ENCODE measurements at regions not wholly inside any gene's neighbourhood (a gene's known extent, or its start where the extent isn't known, plus 50 kb on each side); places are given as distances from the start of the nearest gene placed in this dataset.

GRCh38 chr3:135310317-135310716 is 515.3 kb downstream of the EPHB1 start:
- Mint-ChIP-seq H3K36me3 (no peaks in the 10 kb centered on the region), H3K4me1 (no peaks in the 10 kb centered on the region), H3K27ac (no peak overlapping the region), H3K4me3 (no peak overlapping the region), H3K27me3 (peaks cover 0 to 3% of the 10 kb centered on the region in 2 donors), H3K9me3 (peaks cover 0 to 2% of the 10 kb centered on the region in 2 donors)
- ATAC-seq (replicated peaks) (no peak), DNase-seq (no peak)

GRCh38 chr3:135311699-135312098 is 516.6 kb downstream of the EPHB1 start:
- H3K36me3 Mint-ChIP-seq, result no peaks in the 10 kb centered on the region
- no peak overlapping the region for H3K4me3 Mint-ChIP-seq
- no peak overlapping the region for H3K27ac Mint-ChIP-seq
- ATAC-seq (replicated peaks) (no peak), DNase-seq (no peak)
- H3K9me3 Mint-ChIP-seq, result peaks cover 0 to 2% of the 10 kb centered on the region in 2 donors
- no peaks in the 10 kb centered on the region for H3K4me1 Mint-ChIP-seq
- peaks cover 0 to 3% of the 10 kb centered on the region in 2 donors for H3K27me3 Mint-ChIP-seq

- Mint-ChIP-seq H3K4me1 (no peaks in the 10 kb centered on the region), H3K4me3 (no peak overlapping the region), H3K36me3 (no peaks in the 10 kb centered on the region), H3K27ac (no peak overlapping the region), H3K27me3 (peaks cover 0 to 3% of the 10 kb centered on the region in 2 donors), H3K9me3 (peaks cover 0 to 2% of the 10 kb centered on the region in 2 donors)
- ATAC-seq (replicated peaks) (no peak), DNase-seq (no peak)
Measured at GRCh38 chr3:135314237-135314636, 519.2 kb downstream of the EPHB1 start.

GRCh38 chr3:135324301-135324700 is 529.2 kb downstream of the EPHB1 start:
- Mint-ChIP-seq H3K27ac (no peak overlapping the region), H3K4me3 (no peak overlapping the region), H3K27me3 (no peaks in the 10 kb centered on the region), H3K9me3 (no peaks in the 10 kb centered on the region), H3K4me1 (no peaks in the 10 kb centered on the region), H3K36me3 (no peaks in the 10 kb centered on the region)
- ATAC-seq (replicated peaks) (no peak), DNase-seq (no peak)

GRCh38 chr3:135325096-135325495 is 530.0 kb downstream of the EPHB1 start:
- ATAC-seq (replicated peaks) (no peak), DNase-seq (no peak)
- H3K36me3 Mint-ChIP-seq, result no peaks in the 10 kb centered on the region
- H3K9me3 Mint-ChIP-seq, result no peaks in the 10 kb centered on the region
- H3K27ac Mint-ChIP-seq, result no peak overlapping the region
- no peak overlapping the region for H3K4me3 Mint-ChIP-seq
- no peaks in the 10 kb centered on the region for H3K27me3 Mint-ChIP-seq
- H3K4me1 Mint-ChIP-seq, result no peaks in the 10 kb centered on the region

- no peaks in the 10 kb centered on the region for H3K36me3 Mint-ChIP-seq
- no peaks in the 10 kb centered on the region for H3K27me3 Mint-ChIP-seq
- H3K27ac Mint-ChIP-seq, result no peak overlapping the region
- no peaks in the 10 kb centered on the region for H3K4me1 Mint-ChIP-seq
- H3K9me3 Mint-ChIP-seq, result no peaks in the 10 kb centered on the region
- ATAC-seq (replicated peaks) (no peak), DNase-seq (no peak)
- no peak overlapping the region for H3K4me3 Mint-ChIP-seq
Measured at GRCh38 chr3:135325726-135326235, 530.7 kb downstream of the EPHB1 start.

- H3K27ac Mint-ChIP-seq, result no peak overlapping the region
- no peaks in the 10 kb centered on the region for H3K4me1 Mint-ChIP-seq
- H3K36me3 Mint-ChIP-seq, result no peaks in the 10 kb centered on the region
- H3K9me3 Mint-ChIP-seq, result no peaks in the 10 kb centered on the region
- DNase-seq (no peak), ATAC-seq (replicated peaks) (no peak)
- no peak overlapping the region for H3K4me3 Mint-ChIP-seq
- no peaks in the 10 kb centered on the region for H3K27me3 Mint-ChIP-seq
Measured at GRCh38 chr3:135326851-135327250, 531.8 kb downstream of the EPHB1 start.

GRCh38 chr3:135328036-135328435 is 533.0 kb downstream of the EPHB1 start:
- Mint-ChIP-seq H3K36me3 (no peaks in the 10 kb centered on the region), H3K27me3 (no peaks in the 10 kb centered on the region), H3K4me1 (no peaks in the 10 kb centered on the region), H3K4me3 (no peak overlapping the region), H3K27ac (no peak overlapping the region), H3K9me3 (peaks cover 2 to 5% of the 10 kb centered on the region in 2 donors)
- no peak for ATAC-seq (replicated peaks)
- no peak for DNase-seq

- Mint-ChIP-seq H3K36me3 (no peaks in the 10 kb centered on the region), H3K9me3 (peaks cover 2 to 5% of the 10 kb centered on the region in 2 donors), H3K4me3 (no peak overlapping the region), H3K27ac (no peak overlapping the region), H3K4me1 (no peaks in the 10 kb centered on the region), H3K27me3 (no peaks in the 10 kb centered on the region)
- ATAC-seq (replicated peaks) (no peak), DNase-seq (no peak)
Measured at GRCh38 chr3:135329479-135329878, 534.4 kb downstream of the EPHB1 start.

- Mint-ChIP-seq H3K27me3 (no peaks in the 10 kb centered on the region), H3K4me3 (no peak overlapping the region), H3K27ac (no peak overlapping the region), H3K36me3 (no peaks in the 10 kb centered on the region), H3K9me3 (peaks cover 7 to 10% of the 10 kb centered on the region in 2 donors), H3K4me1 (no peaks in the 10 kb centered on the region)
- ATAC-seq (replicated peaks) (no peak), DNase-seq (no peak)
Measured at GRCh38 chr3:135337192-135337591, 542.1 kb downstream of the EPHB1 start.

GRCh38 chr3:135348690-135349089 is 553.6 kb downstream of the EPHB1 start:
- ATAC-seq (replicated peaks) (no peak), DNase-seq (no peak)
- Mint-ChIP-seq H3K27me3 (no peaks in the 10 kb centered on the region), H3K9me3 (peaks cover 3% of the 10 kb centered on the region in 2 donors), H3K4me1 (no peaks in the 10 kb centered on the region), H3K36me3 (no peaks in the 10 kb centered on the region), H3K4me3 (no peak overlapping the region), H3K27ac (no peak overlapping the region)

GRCh38 chr3:135349254-135349948 is 554.3 kb downstream of the EPHB1 start:
- Mint-ChIP-seq H3K27me3 (no peaks in the 10 kb centered on the region), H3K36me3 (no peaks in the 10 kb centered on the region), H3K4me3 (no peak overlapping the region), H3K27ac (no peak overlapping the region), H3K4me1 (no peaks in the 10 kb centered on the region), H3K9me3 (peaks cover 3 to 4% of the 10 kb centered on the region in 2 donors)
- DNase-seq, result no peak
- no peak for ATAC-seq (replicated peaks)

- H3K27ac Mint-ChIP-seq, result no peak overlapping the region
- H3K4me3 Mint-ChIP-seq, result no peak overlapping the region
- no peaks in the 10 kb centered on the region for H3K4me1 Mint-ChIP-seq
- no peak for DNase-seq
- no peaks in the 10 kb centered on the region for H3K27me3 Mint-ChIP-seq
- no peaks in the 10 kb centered on the region for H3K36me3 Mint-ChIP-seq
- ATAC-seq (replicated peaks), result no peak
- peaks cover 4% of the 10 kb centered on the region in 2 donors for H3K9me3 Mint-ChIP-seq
Measured at GRCh38 chr3:135352213-135352612, 557.2 kb downstream of the EPHB1 start.

GRCh38 chr3:135362889-135363288 is 567.8 kb downstream of the EPHB1 start:
- H3K4me1 Mint-ChIP-seq, result no peaks in the 10 kb centered on the region
- no peaks in the 10 kb centered on the region for H3K27me3 Mint-ChIP-seq
- ATAC-seq (replicated peaks), result no peak
- H3K36me3 Mint-ChIP-seq, result no peaks in the 10 kb centered on the region
- DNase-seq, result no peak
- peaks cover 0 to 2% of the 10 kb centered on the region in 2 donors for H3K9me3 Mint-ChIP-seq
- H3K27ac Mint-ChIP-seq, result no peak overlapping the region
- H3K4me3 Mint-ChIP-seq, result no peak overlapping the region

- Mint-ChIP-seq H3K27me3 (no peaks in the 10 kb centered on the region), H3K9me3 (no peaks in the 10 kb centered on the region), H3K4me3 (no peak overlapping the region), H3K27ac (no peak overlapping the region), H3K4me1 (no peaks in the 10 kb centered on the region), H3K36me3 (no peaks in the 10 kb centered on the region)
- DNase-seq (no peak), ATAC-seq (replicated peaks) (no peak)
Measured at GRCh38 chr3:135364676-135365075, 569.6 kb downstream of the EPHB1 start.
